ENCODE measurements at regions not wholly inside any gene's neighbourhood (a gene's known extent, or its start where the extent isn't known, plus 50 kb on each side); places are given as distances from the start of the nearest gene placed in this dataset.

DNA sequence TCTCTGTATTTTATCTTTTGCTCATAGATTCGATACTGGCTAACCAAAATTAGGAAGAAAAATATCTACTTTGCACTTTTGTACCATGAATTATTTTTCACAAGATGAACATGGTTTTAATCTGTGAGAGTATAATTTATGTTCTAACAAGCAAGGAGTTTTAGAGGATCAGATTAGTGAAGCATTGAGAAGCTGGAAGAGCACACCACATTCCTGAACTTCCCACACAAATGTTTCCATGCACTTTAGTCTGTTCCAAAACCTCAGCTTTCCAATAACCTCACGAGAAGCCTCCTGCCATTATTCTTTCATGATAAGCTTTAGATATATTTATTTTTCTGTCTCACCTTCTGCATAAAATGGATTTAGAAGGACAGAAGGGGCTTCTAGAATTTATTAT, 98.7 kb upstream of the MPDZ start:
- peak; percentile 64 for DNase-seq

DNA sequence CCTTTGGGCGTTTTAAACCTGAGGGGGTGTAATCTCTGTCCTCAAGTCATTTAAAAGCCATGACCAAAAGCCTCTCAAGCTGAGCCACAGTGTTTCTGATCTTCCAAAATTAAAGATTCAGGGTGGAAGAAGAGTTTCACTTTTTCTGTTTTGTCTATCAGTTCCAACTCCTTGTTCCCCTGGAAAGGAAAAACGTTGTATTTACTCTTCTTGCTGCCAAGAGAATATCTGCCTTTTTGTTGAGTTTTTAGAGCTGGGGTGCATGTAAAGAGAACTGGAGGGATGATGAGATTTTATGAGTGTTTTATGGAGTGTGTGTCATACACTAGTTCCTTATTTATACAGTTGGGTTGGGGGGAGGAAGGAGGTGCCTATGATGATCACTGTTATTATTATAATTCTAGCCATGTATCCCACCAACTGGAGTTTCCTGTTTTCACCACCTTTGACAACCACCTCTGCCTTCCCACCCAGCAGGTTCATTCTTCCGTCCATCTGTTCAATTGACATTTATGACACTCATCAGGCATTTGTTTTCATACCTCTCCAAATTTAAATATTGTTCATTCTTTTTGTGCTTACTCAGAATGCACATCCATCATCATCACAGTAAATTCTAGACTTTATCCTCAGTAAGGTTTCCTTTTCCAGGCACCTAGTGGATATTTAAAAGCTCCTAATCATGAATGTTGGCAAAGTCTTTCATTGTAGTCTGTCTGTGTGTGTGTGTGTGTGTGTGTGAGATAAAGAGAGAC, 97.9 kb upstream of the MPDZ start:
- peak; percentile 43 for DNase-seq

DNA sequence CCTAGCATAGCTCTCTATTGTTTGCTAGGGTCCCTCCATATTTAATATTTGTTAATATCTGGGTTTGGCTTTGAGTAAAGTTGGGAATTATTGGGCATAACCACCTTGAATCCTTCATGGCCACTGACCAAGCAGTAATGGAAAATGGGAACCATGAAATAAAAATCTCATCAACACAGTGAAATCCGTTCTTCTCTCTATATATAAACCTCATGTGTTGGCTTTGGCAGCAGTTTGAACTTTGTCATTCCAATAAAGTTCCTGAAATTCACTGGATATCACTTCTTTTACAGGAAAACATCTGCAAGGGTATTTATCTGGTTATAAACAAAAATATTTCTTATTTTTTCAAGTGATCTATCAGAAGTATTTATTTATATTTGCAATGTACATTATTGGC, 93.0 kb upstream of the MPDZ start:
- DNase-seq = no peak

DNA sequence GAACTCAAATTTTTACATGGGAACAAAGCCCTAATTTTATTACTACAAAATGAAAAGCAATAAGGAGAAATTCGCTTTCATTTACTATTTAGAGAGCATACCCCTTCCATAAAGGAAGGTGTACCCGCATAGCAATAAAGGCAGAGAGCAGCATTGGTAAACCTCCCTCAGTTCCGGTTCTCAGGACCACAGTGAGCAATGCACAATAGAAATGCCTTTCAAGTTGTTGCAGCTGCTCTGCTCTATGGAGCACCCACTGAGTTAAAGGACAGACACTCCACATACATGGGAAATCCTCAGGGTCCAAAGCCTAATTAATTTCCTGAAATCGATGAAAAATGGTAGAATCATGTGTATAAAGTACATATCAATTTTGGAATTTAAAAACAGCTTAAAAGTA, 89.9 kb upstream of the MPDZ start:
- DNase-seq = no peak

DNA sequence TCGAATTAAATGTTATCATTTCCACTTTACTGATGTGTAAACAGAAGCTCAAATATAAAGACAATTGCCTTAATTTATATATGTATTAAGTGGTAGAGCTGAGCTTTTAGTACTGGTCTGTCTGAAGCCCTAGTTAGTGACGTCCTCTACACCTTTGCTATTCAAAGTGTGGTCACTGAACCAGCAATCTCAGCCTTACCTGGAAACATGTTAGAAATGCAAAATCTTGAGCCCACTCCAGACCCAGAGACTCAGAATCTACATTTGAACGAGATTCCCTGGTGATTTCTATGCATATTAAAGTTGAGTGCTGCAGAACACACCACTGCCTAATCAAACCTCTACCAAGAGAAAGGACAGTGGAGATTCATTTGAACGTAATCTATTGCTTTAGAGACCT, 88.3 kb upstream of the MPDZ start:
- DNase-seq = no peak

DNA sequence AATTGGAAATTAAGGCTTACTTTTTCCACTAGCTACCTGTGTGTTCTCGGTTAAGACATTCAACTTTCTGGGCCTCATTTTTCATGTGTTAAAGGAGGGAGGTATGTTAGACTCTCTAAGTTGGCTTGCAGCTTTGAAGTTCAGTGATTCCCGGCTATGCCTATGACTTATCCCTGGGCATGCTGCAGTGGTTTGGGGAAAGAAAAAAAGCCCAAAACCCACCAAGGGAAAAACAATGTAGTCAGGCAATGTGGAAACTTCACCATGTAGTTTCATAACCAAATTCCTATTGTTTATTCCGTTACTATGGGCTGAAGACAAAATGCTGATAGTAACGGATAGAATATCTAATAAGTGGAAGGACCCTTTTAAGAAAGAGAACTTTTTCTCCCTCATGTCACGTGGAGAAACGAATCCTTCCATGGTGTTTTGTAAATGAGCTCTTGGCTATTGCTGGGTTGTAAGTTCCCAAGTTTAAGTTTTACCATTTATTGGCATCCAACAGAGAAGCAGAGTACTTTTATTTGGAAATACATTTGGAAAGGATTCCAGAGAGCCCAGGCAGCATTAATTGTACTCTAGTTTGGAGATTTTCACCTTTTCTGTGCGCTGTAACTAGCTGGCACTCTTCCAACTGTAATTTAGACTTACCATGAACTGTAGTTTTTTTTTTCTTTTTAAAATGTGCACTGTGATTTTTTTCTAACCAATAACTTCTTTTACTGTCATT, 84.9 kb upstream of the MPDZ start:
- DNase-seq = peak; percentile 9

DNA sequence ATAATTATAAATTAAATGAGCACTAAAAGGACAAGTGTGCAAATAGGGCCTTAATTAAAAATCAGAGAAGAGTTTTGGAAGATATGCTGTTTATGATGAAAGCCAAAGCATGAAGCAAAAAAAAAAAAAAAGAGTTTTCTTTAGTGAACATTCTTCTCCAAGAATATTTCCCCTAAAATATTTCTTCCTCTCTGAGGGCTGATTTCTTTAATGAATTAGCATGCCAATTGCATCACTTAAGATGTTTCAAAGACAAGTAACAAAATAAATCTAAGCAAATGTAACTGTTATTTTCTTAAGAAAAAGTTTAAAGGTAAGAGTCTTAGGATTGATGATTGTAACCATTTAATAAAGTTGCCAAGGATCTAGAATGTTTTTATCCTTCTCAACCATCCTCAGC, 81.6 kb upstream of the MPDZ start:
- peak; percentile 33 for DNase-seq

DNA sequence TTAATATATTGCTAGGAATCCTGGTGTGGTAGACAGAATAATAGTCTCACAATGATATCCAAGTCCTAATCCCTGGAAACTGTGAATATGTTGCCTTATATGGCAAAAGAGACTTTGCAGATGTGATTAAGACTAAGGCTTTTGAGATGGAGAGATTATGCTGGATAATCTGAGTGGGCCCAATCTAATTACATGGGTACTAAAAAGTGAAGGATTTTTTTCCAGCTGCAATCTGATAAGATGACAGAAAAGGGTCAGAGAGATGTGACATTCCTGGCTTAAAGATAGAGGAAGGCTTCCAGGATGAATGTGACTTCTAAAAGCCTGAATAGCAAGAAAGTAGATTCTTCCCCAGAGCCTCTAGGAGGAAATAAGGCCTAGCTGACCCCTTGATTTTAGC, 80.7 kb upstream of the MPDZ start:
- DNase-seq = peak; percentile 6

DNA sequence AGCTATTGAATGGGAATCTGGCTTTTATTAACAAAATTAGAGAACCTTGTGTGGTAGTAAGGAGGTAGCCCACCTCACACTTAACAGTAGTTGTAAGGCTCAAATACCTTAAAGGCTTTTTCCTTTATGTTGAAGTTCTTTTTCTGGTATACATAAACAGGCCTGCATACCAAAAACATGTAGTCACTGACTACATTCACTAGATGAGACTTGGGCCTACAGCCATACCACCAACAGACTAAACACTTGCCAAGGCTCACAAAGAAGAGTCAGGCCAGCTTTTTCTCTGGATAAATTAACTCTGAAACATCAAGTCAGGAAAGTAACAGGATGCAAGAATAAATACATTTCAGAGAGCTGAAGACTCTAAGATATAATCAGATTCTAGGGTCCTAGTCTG, 78.6 kb upstream of the MPDZ start:
- DNase-seq = peak; percentile 95

DNA sequence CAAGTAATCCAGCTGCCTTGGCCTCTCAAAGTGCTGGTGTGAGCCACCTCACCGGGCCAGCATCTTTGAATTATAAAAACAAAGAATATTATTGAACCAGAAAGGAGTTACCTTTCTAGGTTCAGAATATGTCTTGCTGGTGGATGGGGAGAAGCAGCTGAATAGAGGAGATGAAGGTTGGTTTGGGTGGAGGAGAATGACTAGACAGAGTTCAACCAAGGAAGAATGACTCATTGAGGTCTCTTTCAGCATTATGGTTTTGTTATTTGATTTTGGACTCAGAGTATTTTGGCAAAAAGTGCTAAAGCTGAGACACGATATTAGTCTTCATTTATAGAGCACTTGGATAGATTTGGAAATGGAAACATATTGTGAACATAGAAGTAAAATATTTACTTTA, 75.2 kb upstream of the MPDZ start:
- peak; percentile 60 for DNase-seq

DNA sequence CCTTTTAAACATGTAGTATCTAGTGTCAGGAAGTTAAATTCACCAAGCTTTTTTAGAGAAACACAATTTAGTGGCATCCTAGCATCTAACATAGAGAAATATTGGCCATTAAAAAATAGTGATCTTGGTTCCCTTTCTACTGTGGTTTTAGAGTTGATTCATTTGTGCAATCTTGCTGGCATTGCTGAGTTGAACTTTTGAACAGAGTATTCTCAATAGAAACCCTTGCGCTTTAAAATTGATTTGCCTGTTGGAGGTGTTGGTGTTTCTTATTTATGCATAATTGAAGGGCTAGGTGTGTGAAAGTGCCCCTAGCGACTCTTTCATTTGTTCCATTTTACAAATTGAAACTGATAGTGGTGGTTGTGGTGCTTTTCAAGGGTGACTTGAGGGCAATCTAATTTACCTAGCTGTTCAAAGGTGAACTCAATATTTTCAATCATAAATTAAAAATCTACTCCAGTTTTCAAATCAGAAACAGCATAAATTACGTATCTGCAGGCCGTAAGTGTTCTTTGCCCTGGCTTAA, 73.0 kb upstream of the MPDZ start:
- no peak for DNase-seq

DNA sequence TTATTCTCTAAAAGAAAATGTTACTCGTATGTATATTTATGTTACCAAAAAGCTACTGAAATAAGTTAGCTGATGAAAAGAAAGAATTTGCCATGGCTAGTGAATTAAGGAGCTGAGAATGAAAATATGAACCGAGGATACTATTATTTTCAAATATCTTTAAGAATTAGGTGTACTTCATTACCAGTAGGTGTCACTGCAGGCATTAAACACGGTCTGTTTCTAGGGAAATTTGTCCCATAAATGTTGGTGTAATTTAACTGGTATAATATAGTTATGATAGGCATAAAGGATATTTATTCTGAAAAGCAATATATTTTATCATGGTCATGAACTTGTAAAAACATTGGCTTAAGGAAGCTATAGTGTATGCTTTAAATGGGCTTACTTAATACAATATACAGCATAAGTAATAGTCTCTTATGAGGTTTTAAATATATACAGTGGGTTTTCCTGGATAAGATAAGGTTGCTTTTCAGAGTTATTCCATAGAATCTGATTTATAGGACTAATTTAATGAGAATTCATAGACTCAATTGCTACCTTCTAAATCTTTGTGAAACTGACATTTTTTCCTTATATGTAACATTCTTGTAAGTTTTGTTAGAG, 72.4 kb upstream of the MPDZ start:
- DNase-seq = peak; percentile 63

DNA sequence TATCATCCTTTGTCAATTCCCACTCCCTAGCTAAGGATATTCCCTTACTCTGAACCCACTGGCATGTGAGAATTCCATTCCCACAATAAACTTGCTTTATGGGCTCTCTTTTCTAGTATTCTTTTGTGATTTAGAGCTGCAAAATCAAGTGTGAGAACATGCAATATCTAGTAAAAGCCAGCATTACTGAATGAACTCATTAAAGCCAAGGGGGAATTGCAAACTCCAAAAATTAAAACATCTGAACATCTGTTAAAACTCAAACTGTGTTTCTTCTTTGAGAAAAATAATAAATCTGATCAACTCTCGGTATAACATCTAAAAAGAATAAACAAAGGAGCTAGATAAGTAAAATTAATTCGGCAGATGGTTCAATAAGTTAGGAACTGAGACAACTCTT, 53.1 kb upstream of the MPDZ start:
- DNase-seq = no peak

DNA sequence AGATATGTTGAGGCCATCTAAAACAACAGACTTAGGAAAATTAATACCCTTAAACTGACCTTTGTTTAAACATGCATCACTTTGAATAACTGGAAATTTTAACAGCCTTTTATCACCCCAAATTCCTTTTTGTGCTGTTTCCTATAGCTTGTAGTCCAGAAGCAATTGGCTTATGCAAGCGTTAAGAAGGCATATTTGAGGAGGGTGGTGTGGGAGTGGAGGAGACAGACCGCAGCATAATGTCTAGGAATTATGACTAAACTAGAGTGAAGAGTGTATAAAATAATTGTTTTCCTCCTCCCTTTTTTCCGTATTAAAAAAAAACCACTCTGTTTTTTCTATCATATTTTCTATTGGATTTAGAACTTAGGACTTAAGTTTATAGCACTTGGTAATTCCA, 51.8 kb upstream of the MPDZ start:
- no peak for DNase-seq

DNA sequence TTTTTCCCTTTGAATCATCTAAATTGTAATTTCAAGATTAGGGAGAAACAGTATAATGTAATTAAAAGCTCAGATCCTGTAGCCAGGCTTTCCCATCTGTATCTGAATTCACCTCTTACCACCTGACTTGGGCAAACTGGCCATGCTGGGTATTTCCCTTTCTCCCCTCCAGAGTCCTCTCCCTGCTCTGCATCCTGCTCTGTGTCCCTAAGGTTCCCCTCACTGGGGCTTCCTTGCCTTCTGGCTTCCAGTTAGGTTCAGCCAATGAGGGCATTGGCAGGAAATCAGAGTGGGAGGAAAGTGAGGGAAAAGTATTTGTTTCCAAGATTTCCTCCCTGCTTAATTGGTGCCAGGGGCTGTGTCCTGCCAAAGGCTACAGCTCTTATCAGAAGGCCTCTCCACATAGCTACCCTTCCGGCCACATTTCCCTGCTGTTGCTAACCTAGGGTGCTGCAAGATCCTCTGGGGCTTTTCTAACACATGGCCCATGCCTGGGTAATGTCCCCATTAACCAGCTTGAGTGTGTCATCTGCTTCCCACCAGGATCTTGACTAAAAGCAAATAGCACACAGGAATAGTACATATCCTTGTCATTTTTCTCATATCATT, 51.0 kb upstream of the MPDZ start:
- no peak for DNase-seq

Data from fibroblast of skin of right biceps (primary cell).